Sigmoid colon (tissue), 6 donors: ENCODE measurements at regions not wholly inside any gene's neighbourhood (a gene's known extent, or its start where the extent isn't known, plus 50 kb on each side); places are given as distances from the start of the nearest gene placed in this dataset.

ENCODE experiments used
- DNase-seq: peaks from one replicate; pipeline ENCODE4 v3.0.0-alpha.2; 2019
- H3K27ac ChIP-seq, 4 donors: fragments of 200-600 bp; sonication (generic); one replicate each; pipeline ENCODE4 v1.5.1; 2016 to 2019; ENCODE audit warnings: mild to moderate bottlenecking in 1 of 4
- H3K27me3 ChIP-seq, 3 donors: fragments of 200-600 bp; sonication (generic); one replicate each; pipeline ENCODE4 v1.5.1; 2019; ENCODE audit warnings: mild to moderate bottlenecking in 1 of 3
- H3K36me3 ChIP-seq, 4 donors: fragments of 200-600 bp; sonication (generic); one replicate each; pipeline ENCODE4 v1.5.1; 2016 to 2019
- H3K4me1 ChIP-seq, 4 donors: fragments of 200-600 bp; sonication (generic); one replicate each; pipeline ENCODE4 v1.5.1; 2017 to 2019
- H3K4me3 ChIP-seq, 4 donors: fragments of 200-600 bp; sonication (generic); one replicate each; pipeline ENCODE4 v1.5.1; 2017 to 2019; ENCODE audit warnings: mild to moderate bottlenecking in 2 of 4, moderate library complexity in 1 of 4
- H3K9me3 ChIP-seq, 4 donors: fragments of 200-600 bp in 3 of 4; sonication (generic) in 3 of 4; one replicate each; pipeline versions ENCODE4 v1.5.1 to v1.6.1; 2013 to 2019
- EP300 ChIP-seq, 4 donors: sonication (generic); formaldehyde crosslinking; IDR thresholded peaks; one replicate each; pipeline ENCODE4 v1.6.1; 2017; ENCODE audit warnings: antibody characterized with exemption in 4 of 4
- POLR2A ChIP-seq, 2 donors: fragments of 450-650 bp; IDR thresholded peaks; one replicate each; pipeline ENCODE4 v1.6.1; 2016; ENCODE audit warnings: antibody characterized with exemption in 2 of 2, mild to moderate bottlenecking in 2 of 2, moderate library complexity in 2 of 2
- POLR2AphosphoS5 ChIP-seq, 4 donors: sonication (generic); formaldehyde crosslinking; IDR thresholded peaks; one replicate each; pipeline ENCODE4 v1.6.1; 2017; ENCODE audit warnings: antibody characterized with exemption in 4 of 4
- WGBS, 2 donors: extraction: QIAGEN DNeasy Blood & Tissue Kit; methylation state at CpG; one replicate each; pipeline ENCODE4 v1.1.7; 2013; 5-methylcytosine and 5-hydroxymethylcytosine counted together
- intact Hi-C: fragments of 100-400 bp; cut with DNase I; formaldehyde crosslinking; loops from one replicate; pipeline ENCODE4 v1.15.1; 2023
- TF ChIP-seq, protein P1 (sequence below), 4 experiments: fragments of 450-650 bp in 3 of 4; fragments of 200-600 bp in 1 of 4; IDR thresholded peaks; one replicate each; pipeline ENCODE4 v1.5.1; 2016 to 2019; ENCODE audit warnings: antibody characterized with exemption in 4 of 4, mild to moderate bottlenecking in 3 of 4, moderate library complexity in 2 of 4
- donor health status: healthy with polysubstance abuse.
- donor health status: healthy.

DNA sequence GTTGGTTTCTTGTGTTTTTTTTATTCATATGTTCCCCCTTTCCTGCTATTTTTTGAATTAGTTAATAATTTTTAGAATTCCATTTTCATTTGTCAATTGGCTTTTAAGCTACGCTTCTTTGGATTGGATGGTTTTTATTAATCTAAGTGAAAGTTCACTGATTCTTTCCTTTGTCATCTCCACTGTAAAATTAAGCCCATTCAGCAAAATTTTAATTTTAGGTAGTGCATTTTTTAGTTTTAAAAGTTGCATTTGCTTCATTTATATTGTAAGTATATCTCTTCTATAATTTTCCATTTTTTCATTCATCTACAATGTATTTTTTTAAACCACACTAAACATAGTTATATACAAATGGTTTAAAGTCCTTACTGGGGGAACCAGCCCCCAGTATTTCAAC, 417.3 kb upstream of the HTR2C start:
- Histone ChIP-seq H3K27me3 (no peaks in the 10 kb centered on the region), H3K27ac (no peak overlapping the region), H3K4me3 (no peak overlapping the region), H3K4me1 (no peaks in the 10 kb centered on the region), H3K36me3 (no peaks in the 10 kb centered on the region), H3K9me3 (no peaks in the 10 kb centered on the region)
- no peak for DNase-seq
- intact Hi-C loops, result no loop called here
- TF ChIP-seq POLR2AphosphoS5 (IDR thresholded peaks at IDR 0.05) (no peak), EP300 (IDR thresholded peaks at IDR 0.05) (no peak), POLR2A (IDR thresholded peaks at IDR 0.05) (no peak)
- TF ChIP-seq, protein P1, sequence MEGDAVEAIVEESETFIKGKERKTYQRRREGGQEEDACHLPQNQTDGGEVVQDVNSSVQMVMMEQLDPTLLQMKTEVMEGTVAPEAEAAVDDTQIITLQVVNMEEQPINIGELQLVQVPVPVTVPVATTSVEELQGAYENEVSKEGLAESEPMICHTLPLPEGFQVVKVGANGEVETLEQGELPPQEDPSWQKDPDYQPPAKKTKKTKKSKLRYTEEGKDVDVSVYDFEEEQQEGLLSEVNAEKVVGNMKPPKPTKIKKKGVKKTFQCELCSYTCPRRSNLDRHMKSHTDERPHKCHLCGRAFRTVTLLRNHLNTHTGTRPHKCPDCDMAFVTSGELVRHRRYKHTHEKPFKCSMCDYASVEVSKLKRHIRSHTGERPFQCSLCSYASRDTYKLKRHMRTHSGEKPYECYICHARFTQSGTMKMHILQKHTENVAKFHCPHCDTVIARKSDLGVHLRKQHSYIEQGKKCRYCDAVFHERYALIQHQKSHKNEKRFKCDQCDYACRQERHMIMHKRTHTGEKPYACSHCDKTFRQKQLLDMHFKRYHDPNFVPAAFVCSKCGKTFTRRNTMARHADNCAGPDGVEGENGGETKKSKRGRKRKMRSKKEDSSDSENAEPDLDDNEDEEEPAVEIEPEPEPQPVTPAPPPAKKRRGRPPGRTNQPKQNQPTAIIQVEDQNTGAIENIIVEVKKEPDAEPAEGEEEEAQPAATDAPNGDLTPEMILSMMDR (IDR thresholded peaks at IDR 0.05), result no peak
- WGBS, 2 donors, result 93 to 97% methylated on average over 1 of the region's 1 CpG

DNA sequence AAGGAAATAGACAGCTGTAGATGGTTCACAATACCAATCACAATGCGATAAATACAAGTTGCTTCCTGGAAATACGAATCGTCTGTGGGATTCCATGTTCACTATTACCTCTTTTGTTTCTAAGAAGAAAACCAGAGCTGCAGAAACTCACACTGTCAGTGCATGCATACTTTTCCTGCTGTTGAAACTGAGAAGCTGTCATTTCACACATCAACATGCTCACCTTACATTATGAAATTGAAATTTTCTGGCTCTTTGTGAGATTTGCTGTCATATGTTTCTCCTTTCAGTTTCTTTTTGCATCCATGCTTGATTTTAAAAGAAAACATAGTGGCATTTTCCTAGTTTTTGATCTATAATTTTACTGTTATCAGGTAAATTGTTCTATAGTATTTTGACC, 418.3 kb upstream of the HTR2C start:
- no peak for TF ChIP-seq EP300 (IDR thresholded peaks at IDR 0.05)
- TF ChIP-seq POLR2A (IDR thresholded peaks at IDR 0.05), result no peak
- TF ChIP-seq, protein P1 (IDR thresholded peaks at IDR 0.05), result no peak
- TF ChIP-seq POLR2AphosphoS5 (IDR thresholded peaks at IDR 0.05), result no peak
- no peaks in the 10 kb centered on the region for H3K36me3 ChIP-seq
- 90 to 94% methylated on average over 3 of the region's 3 CpGs for WGBS, 2 donors
- H3K27ac ChIP-seq, result no peak overlapping the region
- intact Hi-C loops, result no loop called here
- DNase-seq, result no peak
- H3K27me3 ChIP-seq, result no peaks in the 10 kb centered on the region
- no peak overlapping the region for H3K4me3 ChIP-seq
- H3K4me1 ChIP-seq, result no peaks in the 10 kb centered on the region
- H3K9me3 ChIP-seq, result no peaks in the 10 kb centered on the region

DNA sequence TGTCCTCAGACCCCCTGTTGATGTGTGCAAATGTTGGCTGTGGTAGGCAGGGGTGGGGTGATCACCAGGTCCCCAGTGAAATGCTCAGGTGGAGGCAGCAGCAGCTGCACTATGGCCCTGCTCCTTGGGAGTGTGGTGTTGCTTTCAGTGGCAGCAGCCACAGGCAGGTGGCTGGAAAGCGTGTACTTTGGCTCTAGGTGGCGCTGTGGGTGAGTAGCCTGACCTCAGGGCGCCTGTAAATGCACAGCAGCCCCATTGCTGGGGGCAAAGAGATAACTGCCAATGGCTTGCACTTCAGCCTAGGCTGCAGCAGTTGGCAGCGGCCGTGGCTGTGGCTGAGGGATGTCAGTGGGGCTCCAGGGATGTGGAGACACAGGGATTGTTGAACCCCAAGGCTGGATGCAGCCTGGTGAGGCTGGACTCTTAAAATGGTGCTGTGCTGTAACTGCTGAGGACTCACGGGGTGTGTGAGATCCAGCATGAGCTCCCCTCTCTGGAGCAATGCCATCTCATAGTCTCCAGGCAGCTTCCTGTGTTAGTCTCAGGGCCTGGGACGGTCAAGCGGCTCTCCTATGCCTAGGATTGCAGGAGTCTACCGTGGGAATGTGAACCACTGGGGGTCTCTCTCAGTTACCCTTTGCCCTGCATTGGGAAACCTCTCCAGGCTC, 421.7 kb upstream of the HTR2C start:
- Histone ChIP-seq H3K4me3 (no peak overlapping the region), H3K4me1 (no peaks in the 10 kb centered on the region), H3K27me3 (no peaks in the 10 kb centered on the region), H3K9me3 (no peaks in the 10 kb centered on the region), H3K36me3 (no peaks in the 10 kb centered on the region), H3K27ac (no peak overlapping the region)
- no peak for DNase-seq
- TF ChIP-seq POLR2AphosphoS5 (IDR thresholded peaks at IDR 0.05) (no peak), EP300 (IDR thresholded peaks at IDR 0.05) (no peak)
- intact Hi-C loops, result no loop called here
- 66 to 68% methylated on average over 9 of the region's 9 CpGs for WGBS, 2 donors

DNA sequence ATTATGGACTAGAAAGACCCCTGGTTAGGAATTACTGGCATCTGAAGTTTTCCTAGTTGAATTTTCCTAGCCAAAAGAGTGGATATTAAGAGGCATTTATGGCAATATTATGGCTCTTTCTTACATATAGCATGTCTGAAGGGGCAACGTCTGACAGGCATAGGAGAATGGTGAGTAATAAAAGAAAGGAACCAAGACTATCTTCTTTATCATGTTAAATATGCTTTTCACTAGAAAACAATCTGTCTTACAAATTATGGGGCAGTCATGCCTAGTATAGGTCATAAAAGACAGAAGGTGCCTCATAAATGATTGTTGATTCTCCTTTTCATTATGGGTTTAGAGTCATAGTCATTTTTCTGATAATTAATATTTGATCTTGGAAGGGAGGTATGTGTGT, 431.1 kb upstream of the HTR2C start:
- H3K4me3 ChIP-seq, result no peak overlapping the region
- WGBS, 2 donors, result 44 to 63% methylated on average over 1 of the region's 1 CpG
- H3K27me3 ChIP-seq, result peaks cover 0 to 4% (median 0%) of the 10 kb centered on the region in 3 donors
- DNase-seq, result no peak
- no peaks in the 10 kb centered on the region for H3K4me1 ChIP-seq
- H3K36me3 ChIP-seq, result no peaks in the 10 kb centered on the region
- no peak for TF ChIP-seq EP300 (IDR thresholded peaks at IDR 0.05)
- TF ChIP-seq POLR2A (IDR thresholded peaks at IDR 0.05), result no peak
- TF ChIP-seq, protein P1 (IDR thresholded peaks at IDR 0.05), result no peak
- no peak for TF ChIP-seq POLR2AphosphoS5 (IDR thresholded peaks at IDR 0.05)
- no peak overlapping the region for H3K27ac ChIP-seq
- no peaks in the 10 kb centered on the region for H3K9me3 ChIP-seq
- intact Hi-C loops, result no loop called here

DNA sequence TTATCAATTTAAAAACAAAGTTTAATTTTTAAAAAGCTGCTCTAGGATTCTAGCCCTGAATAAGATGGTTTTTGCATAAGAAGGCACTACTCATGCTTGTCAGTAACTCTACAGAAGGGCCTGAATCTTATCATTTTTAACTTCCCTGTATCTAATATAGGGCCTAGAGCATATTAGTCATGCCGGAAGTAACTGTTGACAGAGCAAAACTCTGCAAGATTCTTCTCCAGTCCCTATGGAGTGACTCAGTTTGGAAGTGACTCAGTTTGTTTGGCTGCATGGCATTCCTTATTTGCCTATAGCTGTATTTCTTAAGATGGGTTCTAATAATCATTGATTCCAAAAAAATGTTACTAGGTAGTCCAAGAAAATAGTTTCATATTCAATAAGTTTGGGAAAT, 431.8 kb upstream of the HTR2C start:
- H3K9me3 ChIP-seq, result no peaks in the 10 kb centered on the region
- H3K36me3 ChIP-seq, result no peaks in the 10 kb centered on the region
- no peak overlapping the region for H3K27ac ChIP-seq
- H3K4me3 ChIP-seq, result no peak overlapping the region
- no peaks in the 10 kb centered on the region for H3K4me1 ChIP-seq
- WGBS, 2 donors, result 70 to 81% methylated on average over 1 of the region's 1 CpG
- intact Hi-C loops, result no loop called here
- no peak for DNase-seq
- peaks cover 0 to 4% (median 0%) of the 10 kb centered on the region in 3 donors for H3K27me3 ChIP-seq
- TF ChIP-seq EP300 (IDR thresholded peaks at IDR 0.05) (no peak), POLR2AphosphoS5 (IDR thresholded peaks at IDR 0.05) (no peak), POLR2A (IDR thresholded peaks at IDR 0.05) (no peak)
- TF ChIP-seq, protein P1 (IDR thresholded peaks at IDR 0.05), result no peak
